Subcutaneous abdominal adipose tissue (tissue), 5 donors: ENCODE measurements at regions not wholly inside any gene's neighbourhood (a gene's known extent, or its start where the extent isn't known, plus 50 kb on each side); places are given as distances from the start of the nearest gene placed in this dataset.
"Not testable (repeated sequence)": the region's sequence is repeated elsewhere in the genome, so short reads cannot be mapped to it uniquely, and the experiment has no call there.

Source experiments
- H3K27ac ChIP-seq: one replicate; pipeline ENCODE4 v1.7.0; 2013; ENCODE audit warnings: low read depth, mild to moderate bottlenecking, inconsistent platforms, low read length, moderate library complexity
- H3K27me3 ChIP-seq, 5 donors: one replicate each; pipeline ENCODE4 v1.7.0; 2013; ENCODE audit warnings: low read length in 5 of 5, inconsistent platforms in 1 of 5; ENCODE audit not compliant: control insufficient read depth in 5 of 5, insufficient read depth in 4 of 5
- H3K36me3 ChIP-seq, 5 donors: one replicate each; pipeline ENCODE4 v1.7.0; 2013; ENCODE audit warnings: low read length in 5 of 5; ENCODE audit not compliant: control insufficient read depth in 5 of 5, insufficient read depth in 5 of 5
- H3K4me1 ChIP-seq, 5 donors: one replicate each; pipeline ENCODE4 v1.7.0; 2013; ENCODE audit warnings: low read length in 5 of 5, mild to moderate bottlenecking in 3 of 5, moderate library complexity in 1 of 5; ENCODE audit not compliant: control insufficient read depth in 5 of 5, insufficient read depth in 5 of 5
- H3K4me3 ChIP-seq, 5 donors: one replicate each; pipeline ENCODE4 v1.7.0; 2013; ENCODE audit warnings: low read length in 5 of 5, low read depth in 1 of 5
- H3K9ac ChIP-seq, 5 donors: one replicate each; pipeline ENCODE4 v1.7.0; 2013; ENCODE audit warnings: low read length in 5 of 5, mild to moderate bottlenecking in 4 of 5, moderate library complexity in 3 of 5
- H3K9me3 ChIP-seq, 5 donors: one replicate each; pipeline ENCODE4 v1.7.0; 2013; ENCODE audit warnings: low read length in 5 of 5; ENCODE audit not compliant: control insufficient read depth in 5 of 5
- donor health status: healthy.
- donor health status: healthy.
- donor health status: healthy.
- donor health status: healthy.
- donor health status: healthy.

GRCh38 chr3:190970560-190970959 lies 108.1 kb upstream of the GMNC start:
- H3K4me3 ChIP-seq: no peak overlapping the region
- H3K27ac ChIP-seq: no peak overlapping the region
- H3K9ac ChIP-seq: no peak overlapping the region
- no peaks in the 10 kb centered on the region for H3K9me3 ChIP-seq
- H3K4me1 ChIP-seq: no peaks in the 10 kb centered on the region
- no peaks in the 10 kb centered on the region for H3K36me3 ChIP-seq
- H3K27me3 ChIP-seq: no peaks in the 10 kb centered on the region

GRCh38 chr3:190968616-190969015 lies 106.1 kb upstream of the GMNC start:
- Histone ChIP-seq H3K27me3 (no peaks in the 10 kb centered on the region), H3K4me1 (no peaks in the 10 kb centered on the region), H3K4me3 (no peak overlapping the region), H3K27ac (no peak overlapping the region), H3K9me3 (no peaks in the 10 kb centered on the region), H3K36me3 (no peaks in the 10 kb centered on the region), H3K9ac (no peak overlapping the region)

GRCh38 chr3:190964931-190965330 lies 102.4 kb upstream of the GMNC start:
- not testable (repeated sequence) for H3K9me3 ChIP-seq, H3K27ac ChIP-seq, H3K4me1 ChIP-seq, H3K9ac ChIP-seq, H3K27me3 ChIP-seq, H3K36me3 ChIP-seq
- peak overlapping the region in 1 of 5 donors; percentile 34 for H3K4me3 ChIP-seq

GRCh38 chr3:190959077-190959476 lies 96.6 kb upstream of the GMNC start:
- H3K9ac ChIP-seq: no peak overlapping the region
- H3K4me1 ChIP-seq: no peaks in the 10 kb centered on the region
- H3K9me3 ChIP-seq: no peaks in the 10 kb centered on the region
- no peaks in the 10 kb centered on the region for H3K36me3 ChIP-seq
- H3K4me3 ChIP-seq: no peak overlapping the region
- no peak overlapping the region for H3K27ac ChIP-seq
- H3K27me3 ChIP-seq: no peaks in the 10 kb centered on the region

GRCh38 chr3:190941694-190942260 lies 79.3 kb upstream of the GMNC start:
- Histone ChIP-seq H3K4me3 (no peak overlapping the region), H3K9me3 (no peaks in the 10 kb centered on the region), H3K27me3 (peaks cover 0 to 2% (median 0%) of the 10 kb centered on the region in 5 donors), H3K9ac (no peak overlapping the region), H3K27ac (no peak overlapping the region), H3K36me3 (no peaks in the 10 kb centered on the region), H3K4me1 (no peaks in the 10 kb centered on the region)

- H3K36me3 ChIP-seq, H3K9ac ChIP-seq, H3K4me3 ChIP-seq, H3K27me3 ChIP-seq, H3K27ac ChIP-seq, H3K9me3 ChIP-seq, H3K4me1 ChIP-seq: not testable (repeated sequence)
Measured at GRCh38 chr3:190934616-190935015, 72.1 kb upstream of the GMNC start.

GRCh38 chr3:190926619-190927018 lies 64.1 kb upstream of the GMNC start:
- no peak overlapping the region for H3K27ac ChIP-seq
- no peak overlapping the region for H3K4me3 ChIP-seq
- H3K36me3 ChIP-seq: no peaks in the 10 kb centered on the region
- H3K27me3 ChIP-seq: no peaks in the 10 kb centered on the region
- H3K4me1 ChIP-seq: no peaks in the 10 kb centered on the region
- H3K9me3 ChIP-seq: no peaks in the 10 kb centered on the region
- no peak overlapping the region for H3K9ac ChIP-seq

- H3K27ac ChIP-seq: no peak overlapping the region
- no peaks in the 10 kb centered on the region for H3K9me3 ChIP-seq
- no peaks in the 10 kb centered on the region for H3K4me1 ChIP-seq
- no peaks in the 10 kb centered on the region for H3K27me3 ChIP-seq
- no peak overlapping the region for H3K4me3 ChIP-seq
- no peak overlapping the region for H3K9ac ChIP-seq
- no peaks in the 10 kb centered on the region for H3K36me3 ChIP-seq
Measured at GRCh38 chr3:190912736-190913135, 50.2 kb upstream of the GMNC start.
